SK-N-SH (cell line): ENCODE measurements at regions not wholly inside any gene's neighbourhood (a gene's known extent, or its start where the extent isn't known, plus 50 kb on each side); places are given as distances from the start of the nearest gene placed in this dataset.

ENCODE experiments used
- CTCF ChIA-PET: fragments of 300-600, 350-600 bp; formaldehyde crosslinking; extraction: SDS; loops from one replicate; lab custom pipeline; 2021; lab: Yijun Ruan, JAX
- POLR2A ChIA-PET: fragments of 350-600 bp; sonication (Branson Sonifier 250); formaldehyde crosslinking; extraction: SDS; loops from one replicate; lab custom pipeline; 2020; ENCODE audit warnings: antibody characterized with exemption, inconsistent platforms; lab: Yijun Ruan, JAX
- DNase-seq: peaks from one replicate; pipeline ENCODE4 v3.0.0; 2012
- H2AFZ ChIP-seq: fragments of 200-600 bp; sonication (generic); 2 replicates; pipeline ENCODE4 v1.8.1; 2016; ENCODE audit warnings: antibody characterized with exemption, mild to moderate bottlenecking, low read depth
- H3F3A ChIP-seq: fragments of 200-600 bp; sonication (generic); replicated peaks from 2 replicates; pipeline ENCODE3; 2016; ENCODE audit warnings: antibody characterized with exemption, mild to moderate bottlenecking; ENCODE audit not compliant: insufficient read depth
- H3K27ac ChIP-seq, 2 experiments: fragments of 200-500 bp in 1 of 2; fragments of 200-600 bp in 1 of 2; sonication (Bioruptor generic) in 1 of 2; sonication (generic), shearing (Covaris generic) in 1 of 2; 2 replicates each; pipeline versions ENCODE4 v1.5.1 to v1.6.1; 2014 to 2016; ENCODE audit warnings: low read depth in 2 of 2, inconsistent platforms in 1 of 2, low read length in 1 of 2, mild to moderate bottlenecking in 1 of 2, mixed read lengths in 1 of 2
- H3K27me3 ChIP-seq: fragments of 200-600 bp; sonication (generic), shearing (Covaris generic); 2 replicates; pipeline ENCODE4 v1.6.1; 2016; ENCODE audit warnings: mixed run types; ENCODE audit not compliant: insufficient read depth
- H3K36me3 ChIP-seq, 2 experiments: fragments of 200-500 bp in 1 of 2; fragments of 200-600 bp in 1 of 2; sonication (Bioruptor generic) in 1 of 2; sonication (generic) in 1 of 2; replicated peaks in 1 of 2; 2 replicates each; pipeline versions ENCODE3 to v1.5.1; 2014 to 2016; ENCODE audit warnings: low read length in 1 of 2, mild to moderate bottlenecking in 1 of 2; ENCODE audit not compliant: insufficient read depth in 2 of 2, control insufficient read depth in 1 of 2
- H3K4me1 ChIP-seq, 2 experiments: fragments of 200-500 bp in 1 of 2; fragments of 200-600 bp in 1 of 2; sonication (Bioruptor generic) in 1 of 2; sonication (generic), shearing (Covaris generic) in 1 of 2; 2 replicates each; pipeline versions ENCODE4 v1.5.1 to v1.6.1; 2014 to 2016; ENCODE audit warnings: low read depth in 1 of 2, low read length in 1 of 2, mixed run types in 1 of 2; ENCODE audit not compliant: insufficient read depth in 2 of 2, control insufficient read depth in 1 of 2
- H3K4me2 ChIP-seq: fragments of 200-600 bp; sonication (generic), shearing (Covaris generic); 2 replicates; pipeline ENCODE4 v1.6.1; 2017; ENCODE audit warnings: mixed run types
- H3K4me3 ChIP-seq, 2 experiments: fragments of 200-500 bp in 1 of 2; fragments of 200-600 bp in 1 of 2; sonication (Bioruptor generic) in 1 of 2; sonication (generic), shearing (Covaris generic) in 1 of 2; 2 replicates each; pipeline versions ENCODE4 v1.5.1 to v1.8.1; 2014 to 2016; ENCODE audit warnings: low read depth in 2 of 2, inconsistent platforms in 1 of 2, low read length in 1 of 2, mild to moderate bottlenecking in 1 of 2, mixed read lengths in 1 of 2, moderate library complexity in 1 of 2
- H3K79me2 ChIP-seq: fragments of 200-600 bp; sonication (generic); 2 replicates; pipeline ENCODE4 v1.8.1; 2017; ENCODE audit warnings: mild to moderate bottlenecking; ENCODE audit not compliant: insufficient read depth
- H3K9ac ChIP-seq: fragments of 200-600 bp; sonication (generic); 2 replicates; pipeline ENCODE4 v1.6.1; 2017; ENCODE audit warnings: mixed run types
- H3K9me2 ChIP-seq: fragments of 200-600 bp; sonication (generic); 2 replicates; pipeline ENCODE4 v1.6.1; 2017; ENCODE audit warnings: mixed run types
- H3K9me3 ChIP-seq: fragments of 200-600 bp; sonication (generic); 2 replicates; pipeline ENCODE4 v1.6.1; 2017; ENCODE audit warnings: mixed run types, mild to moderate bottlenecking, moderate library complexity
- H4K20me1 ChIP-seq: fragments of 200-600 bp; sonication (generic); 2 replicates; pipeline ENCODE4 v1.6.1; 2017; ENCODE audit warnings: mild to moderate bottlenecking, mixed run types; ENCODE audit not compliant: insufficient read depth
- CHD2 ChIP-seq: fragments of 150-350 bp; IDR thresholded peaks from 2 replicates; pipeline ENCODE4 v1.6.1; 2018; ENCODE audit warnings: low read length; ENCODE audit not compliant: partially characterized antibody
- ELF1 ChIP-seq: IDR thresholded peaks from 2 replicates; pipeline ENCODE4 v1.4.0; 2012
- EP300 ChIP-seq, 2 experiments: IDR thresholded peaks; 2 replicates each; pipeline versions ENCODE4 v1.4.0 to v1.6.1; 2012; ENCODE audit warnings: borderline replicate concordance in 1 of 2, low read depth in 1 of 2, low read length in 1 of 2
- EZH2phosphoT487 ChIP-seq: fragments of 200-600 bp; sonication (generic); IDR thresholded peaks from 2 replicates; pipeline ENCODE4 v1.6.1; 2017; ENCODE audit warnings: low read depth, mixed run types, mild to moderate bottlenecking, antibody characterized with exemption, moderate library complexity, borderline replicate concordance
- FOXM1 ChIP-seq: IDR thresholded peaks from 2 replicates; pipeline ENCODE4 v1.4.0; 2012; ENCODE audit warnings: low read depth, mild to moderate bottlenecking
- GABPA ChIP-seq: IDR thresholded peaks from 2 replicates; pipeline ENCODE4 v1.4.0; 2012; ENCODE audit warnings: low read depth, mild to moderate bottlenecking
- IRF3 ChIP-seq: fragments of 150-350 bp; IDR thresholded peaks from 2 replicates; pipeline ENCODE4 v1.6.1; 2016; ENCODE audit warnings: mild to moderate bottlenecking, low read depth, low read length
- JUND ChIP-seq: IDR thresholded peaks from 2 replicates; pipeline ENCODE4 v1.4.0; 2012
- NRF1 ChIP-seq: IDR thresholded peaks from 2 replicates; pipeline ENCODE4 v1.6.1; 2012; ENCODE audit warnings: low read depth, mild to moderate bottlenecking, low read length
- PBX3 ChIP-seq: IDR thresholded peaks from 2 replicates; pipeline ENCODE4; 2012
- RCOR1 ChIP-seq: fragments of 150-350 bp; IDR thresholded peaks from 2 replicates; pipeline ENCODE4 v1.6.1; 2017; ENCODE audit warnings: antibody characterized with exemption, low read length
- REST ChIP-seq: IDR thresholded peaks from 2 replicates; pipeline ENCODE4 v1.6.1; 2012; ENCODE audit warnings: mild to moderate bottlenecking, low read depth, low read length, moderate library complexity
- RXRA ChIP-seq: IDR thresholded peaks from 2 replicates; pipeline ENCODE4 v1.4.0; 2012; ENCODE audit warnings: low read depth, mild to moderate bottlenecking, borderline replicate concordance
- SIN3A ChIP-seq: IDR thresholded peaks from 2 replicates; pipeline ENCODE4 v1.6.1; 2012; ENCODE audit warnings: low read depth, mild to moderate bottlenecking, low read length, moderate library complexity, borderline replicate concordance
- TAF1 ChIP-seq: IDR thresholded peaks from 2 replicates; pipeline ENCODE4 v1.6.1; 2012; ENCODE audit warnings: low read depth, mild to moderate bottlenecking, low read length, moderate library complexity, borderline replicate concordance
- TCF12 ChIP-seq: IDR thresholded peaks from 2 replicates; pipeline ENCODE4 v1.4.0; 2012
- TEAD4 ChIP-seq: IDR thresholded peaks from 2 replicates; pipeline ENCODE4 v1.4.0; 2012; ENCODE audit warnings: mild to moderate bottlenecking, borderline replicate concordance; ENCODE audit not compliant: insufficient read depth
- USF2 ChIP-seq: fragments of 150-350 bp; IDR thresholded peaks from 2 replicates; pipeline ENCODE4 v1.6.1; 2017; ENCODE audit warnings: antibody characterized with exemption, low read length, low read depth, borderline replicate concordance
- YY1 ChIP-seq: IDR thresholded peaks from 2 replicates; pipeline ENCODE4 v1.4.0; 2012; ENCODE audit warnings: low read depth, mild to moderate bottlenecking
- WGBS: methylation state at CpG from one replicate; pipeline ENCODE4 v1.1.6; 2017; ENCODE audit warnings: low lambda C conversion rate; 5-methylcytosine and 5-hydroxymethylcytosine counted together

GRCh38 chr10:34875061-34875460, 60.0 kb upstream of the PARD3 start:
- Histone ChIP-seq H3K4me3 (no peak overlapping the region), H3K9me3 (no peaks in the 10 kb centered on the region), H3K9me2 (no peaks in the 10 kb centered on the region), H2AFZ (no peak overlapping the region), H3K27me3 (no peaks in the 10 kb centered on the region; the same call in none of the 2 replicates), H3K4me2 (no peak overlapping the region), H3K9ac (no peak overlapping the region), H3K79me2 (no peaks in the 10 kb centered on the region), H4K20me1 (no peaks in the 10 kb centered on the region), H3K27ac (no peak overlapping the region), H3K4me1 (no peaks in the 10 kb centered on the region), H3F3A (no peaks in the 10 kb centered on the region), H3K36me3 (no peaks in the 10 kb centered on the region)
- DNase-seq: no peak
- TF ChIP-seq IRF3 (no peak), EP300 (IDR thresholded peaks at IDR 0.05; ENCODE audit: borderline replicate concordance in 1 of 2, low read depth in 1 of 2, low read length in 1 of 2) (no peak), YY1 (no peak), RXRA (no peak), NRF1 (no peak), SIN3A (no peak), GABPA (no peak), CHD2 (no peak), PBX3 (no peak), TAF1 (no peak), FOXM1 (no peak), JUND (no peak), TEAD4 (no peak), REST (no peak), EZH2phosphoT487 (no peak), USF2 (no peak), RCOR1 (no peak), TCF12 (no peak), ELF1 (no peak)
- WGBS: 94% methylated on average over 11 of the region's 11 CpGs
- ChIA-PET CTCF (no interaction called here), POLR2A (no interaction called here)
